MM.1S (cell line): ENCODE measurements at regions not wholly inside any gene's neighbourhood (a gene's known extent, or its start where the extent isn't known, plus 50 kb on each side); places are given as distances from the start of the nearest gene placed in this dataset.

Experiments
- CTCF ChIP-seq: fragments of 300-600 bp; sonication (generic); IDR thresholded peaks from 2 replicates; pipeline ENCODE4 v1.5.1; 2016; ENCODE audit warnings: antibody characterized with exemption, low read length, mixed read lengths
- EZH2phosphoT487 ChIP-seq: fragments of 300-600 bp; sonication (generic); IDR thresholded peaks from 2 replicates; pipeline ENCODE4 v1.6.1; 2018; ENCODE audit warnings: antibody characterized with exemption, low read length

GRCh38 chr11:105227363-105227762 lies 87.8 kb upstream of the CARD18 start:
- TF ChIP-seq CTCF (no peak), EZH2phosphoT487 (no peak)
